ENCODE measurements at regions not wholly inside any gene's neighbourhood (a gene's known extent, or its start where the extent isn't known, plus 50 kb on each side); places are given as distances from the start of the nearest gene placed in this dataset.

DNA sequence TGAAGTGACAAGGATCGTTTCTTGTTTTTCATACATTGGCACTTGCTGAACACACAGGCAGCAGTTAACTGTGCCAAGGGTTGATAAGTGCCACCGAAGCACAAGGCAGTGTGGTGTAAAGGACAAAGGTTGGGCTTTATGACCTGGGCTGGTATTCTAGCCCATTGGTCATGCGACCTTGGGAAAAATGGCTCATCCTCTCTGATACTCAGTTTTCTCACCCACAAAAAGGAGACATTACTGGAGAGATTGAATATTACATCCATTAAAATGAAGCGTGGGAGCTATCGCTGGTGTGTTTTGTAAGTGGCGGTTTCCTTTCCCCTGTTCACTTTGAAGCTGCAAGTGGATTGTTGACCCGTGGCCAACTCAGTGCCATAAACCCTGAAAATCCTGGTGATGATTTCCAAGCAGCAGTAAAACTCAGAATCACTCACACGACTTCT lies 216.9 kb downstream of the HAPSTR1 start:
- no peak for DNase-seq

DNA sequence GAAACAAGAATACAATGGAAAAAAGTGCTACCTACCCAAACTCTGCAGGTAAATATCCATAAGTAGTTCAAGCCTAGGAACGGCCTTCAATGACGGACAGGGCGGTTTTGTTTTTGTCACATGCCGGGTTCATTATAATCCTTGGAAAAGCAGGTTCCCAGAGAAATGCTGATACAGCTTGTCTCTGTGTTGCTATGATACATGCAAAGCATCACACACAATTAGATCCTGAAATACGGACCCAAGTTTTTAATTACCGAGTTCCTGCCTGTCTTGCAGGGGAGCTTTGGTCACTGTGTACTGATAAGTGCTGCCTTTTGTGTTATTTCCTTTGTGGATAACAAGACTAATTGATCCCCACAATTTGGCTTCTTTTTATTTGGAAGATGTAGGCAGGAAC lies 217.4 kb downstream of the HAPSTR1 start:
- DNase-seq: no peak

GRCh38 chr16:9309844-9310243 lies 218.4 kb downstream of the HAPSTR1 start:
- no peak for DNase-seq

GRCh38 chr16:9311303-9311954 lies 220.0 kb downstream of the HAPSTR1 start:
- no peak for DNase-seq

- DNase-seq: no peak
Measured at GRCh38 chr16:9316008-9316407, 224.6 kb downstream of the HAPSTR1 start.

GRCh38 chr16:9316615-9317014 lies 225.2 kb downstream of the HAPSTR1 start:
- no peak for DNase-seq

DNA sequence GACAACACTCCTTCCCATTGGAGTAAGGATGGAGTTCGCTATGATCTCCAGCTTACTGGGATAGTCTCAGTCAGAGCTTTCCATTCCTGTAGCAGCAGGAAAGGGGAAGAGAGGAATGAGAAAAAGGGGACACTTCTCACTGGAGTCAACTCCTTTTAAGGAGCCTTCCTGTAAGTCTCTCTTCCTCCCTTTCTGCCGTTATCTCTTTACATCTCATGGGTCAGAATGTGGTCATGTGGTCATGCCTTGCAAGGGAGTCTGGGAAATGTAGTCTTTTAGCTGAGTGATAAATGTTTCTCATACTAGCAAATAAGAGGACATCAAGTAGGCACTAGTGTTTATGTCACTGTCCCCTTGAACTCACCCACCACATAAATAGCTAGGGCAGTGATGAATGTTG lies 227.3 kb downstream of the HAPSTR1 start:
- DNase-seq: no peak

- no peak for DNase-seq
Measured at GRCh38 chr16:9322769-9323168, 231.3 kb downstream of the HAPSTR1 start.

- no peak for DNase-seq
Measured at GRCh38 chr16:9323170-9323569, 231.7 kb downstream of the HAPSTR1 start.

DNA sequence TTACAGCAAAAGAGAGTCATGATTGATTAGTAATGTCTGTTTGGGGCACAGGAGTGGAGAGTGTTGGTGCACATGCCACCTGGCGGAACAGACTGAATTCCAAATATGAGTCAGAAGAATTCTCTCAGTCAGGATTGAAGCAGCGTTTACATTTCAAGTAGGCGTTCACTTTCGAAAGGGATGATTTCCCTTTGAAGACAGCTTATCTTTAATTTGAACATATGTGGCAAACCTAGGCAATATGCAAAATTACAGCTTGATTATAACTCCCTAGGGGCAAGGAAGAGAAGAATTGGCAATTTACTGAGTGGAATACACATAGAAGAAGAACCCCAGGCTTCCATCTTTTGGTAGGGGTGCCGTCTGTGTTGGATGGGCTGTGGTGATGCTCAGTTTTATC lies 235.8 kb downstream of the HAPSTR1 start:
- DNase-seq: no peak

- DNase-seq: no peak
Measured at GRCh38 chr16:9328411-9328810, 237.0 kb downstream of the HAPSTR1 start.

- DNase-seq: no peak
Measured at GRCh38 chr16:9330095-9330494, 238.7 kb downstream of the HAPSTR1 start.

DNA sequence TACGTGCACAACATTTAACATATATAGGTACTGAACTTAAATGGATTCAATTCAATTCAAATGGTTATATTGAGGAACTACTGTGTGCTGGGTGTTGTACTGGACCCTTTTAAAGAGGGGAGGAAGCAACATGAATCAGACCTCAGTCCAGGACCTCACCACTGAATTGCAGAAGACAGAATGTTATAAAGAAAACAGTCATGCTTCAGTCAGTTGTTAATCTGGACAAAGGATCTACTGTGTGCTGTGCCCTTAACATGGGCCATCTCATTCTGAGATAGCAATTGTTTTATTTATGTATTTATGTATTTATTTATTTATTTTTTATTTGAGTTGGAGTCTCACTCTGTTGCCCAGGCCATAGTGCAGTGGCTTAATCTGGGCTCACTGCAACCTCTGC lies 240.1 kb downstream of the HAPSTR1 start:
- DNase-seq: no peak

DNA sequence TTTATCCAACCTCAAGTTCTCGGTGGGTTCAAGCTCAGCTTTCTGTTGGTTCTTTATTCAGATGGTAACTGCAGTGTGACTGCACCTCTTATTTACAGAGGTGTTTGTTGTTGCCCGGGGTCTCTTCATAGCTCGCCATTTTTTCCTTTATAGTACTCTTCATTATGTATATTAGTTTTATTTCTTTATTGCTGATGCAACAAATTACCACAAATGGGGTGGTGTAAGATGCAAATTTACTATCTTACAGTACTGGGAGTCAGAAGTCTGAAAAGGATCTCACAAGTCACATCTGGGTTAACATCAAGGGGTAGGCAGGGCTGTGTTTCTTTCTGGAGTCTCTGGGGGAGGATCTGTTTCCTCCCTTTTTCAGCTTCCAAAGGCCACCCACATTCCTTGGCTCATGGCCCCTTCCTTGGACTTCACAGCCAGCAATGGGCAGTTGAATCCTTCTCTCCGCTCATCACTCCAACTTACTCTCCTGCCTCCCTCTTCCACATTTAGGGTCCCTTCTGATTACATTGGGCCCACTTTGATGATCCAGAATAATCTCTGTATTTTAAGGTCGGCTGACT lies 241.2 kb downstream of the HAPSTR1 start:
- DNase-seq: no peak

DNA sequence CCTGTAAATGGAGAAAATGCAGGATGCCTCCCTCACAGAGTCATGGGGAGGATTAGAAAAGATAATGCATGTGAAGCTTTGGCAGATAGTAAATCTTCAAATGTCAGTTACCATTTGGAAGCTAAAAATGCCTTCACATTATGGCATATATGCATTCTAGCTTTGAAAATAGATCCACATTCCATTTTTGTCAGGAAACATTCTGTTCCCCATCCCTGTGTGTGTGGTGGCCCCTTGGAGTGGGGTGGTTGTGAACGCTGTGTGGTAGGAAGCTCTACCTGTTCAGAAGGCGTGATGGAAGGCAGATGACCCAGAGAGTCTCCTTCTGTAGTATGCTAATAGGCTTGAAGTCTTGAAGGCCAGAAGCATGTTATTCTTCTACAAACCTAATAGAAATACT lies 242.0 kb downstream of the HAPSTR1 start:
- no peak for DNase-seq

DNA sequence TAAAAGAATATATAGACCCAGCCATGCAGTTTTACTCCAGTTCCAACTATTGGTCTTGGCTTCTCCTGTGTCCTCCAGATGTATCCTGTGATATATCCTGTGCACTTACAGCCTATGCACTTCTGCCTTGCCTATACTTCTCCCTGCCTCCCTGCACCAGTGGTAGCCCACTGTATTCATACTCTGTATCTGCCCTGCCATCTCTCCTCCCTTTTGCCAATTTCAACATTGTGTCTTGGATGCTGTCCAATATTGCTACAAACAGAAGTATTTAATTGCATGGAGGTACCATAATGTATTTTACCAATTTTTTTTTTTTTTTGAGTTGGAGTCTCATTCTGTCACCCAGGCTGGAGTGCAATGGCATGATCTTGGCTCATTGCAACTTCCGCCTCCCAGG lies 242.7 kb downstream of the HAPSTR1 start:
- DNase-seq: no peak

GRCh38 chr16:9337308-9338032 lies 246.0 kb downstream of the HAPSTR1 start:
- DNase-seq: no peak

GRCh38 chr16:9338068-9338467 lies 246.6 kb downstream of the HAPSTR1 start:
- no peak for DNase-seq

- no peak for DNase-seq
Measured at GRCh38 chr16:9338510-9338909, 247.1 kb downstream of the HAPSTR1 start.

DNA sequence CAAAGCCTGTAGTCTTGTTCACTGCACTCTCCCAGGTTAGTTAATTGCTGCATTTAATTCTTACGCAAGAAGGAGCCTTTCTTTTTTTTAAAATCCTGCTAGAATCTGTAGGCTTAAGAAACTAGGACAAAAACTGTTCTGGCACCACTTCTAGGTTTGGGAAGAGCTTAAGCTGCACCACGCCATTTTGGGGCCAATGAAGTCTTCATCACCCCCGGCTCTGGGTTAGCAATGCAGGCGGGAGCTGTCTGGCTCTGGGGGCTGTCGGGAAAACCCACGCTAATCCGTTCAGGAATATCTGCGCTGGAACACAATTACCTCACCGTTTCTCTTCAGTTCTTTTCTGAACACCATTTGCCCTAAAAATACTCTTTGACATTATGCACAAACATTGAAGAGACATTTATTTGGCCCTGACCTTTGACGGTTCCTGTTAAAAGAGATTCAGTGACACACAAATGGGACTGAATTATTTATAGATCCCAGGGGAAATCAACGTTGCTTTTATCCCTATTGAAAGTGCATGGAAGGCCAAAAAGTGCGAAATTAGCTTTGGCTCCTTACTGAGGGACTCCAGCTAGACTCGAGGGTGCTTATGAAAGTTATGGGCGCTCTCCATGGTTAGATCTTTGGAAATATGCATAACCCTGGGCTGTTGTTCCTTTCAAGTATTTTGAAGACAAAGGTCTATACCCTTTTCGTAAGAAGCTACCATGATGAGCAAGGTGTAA lies 249.2 kb downstream of the HAPSTR1 start:
- DNase-seq: no peak

- DNase-seq: no peak
Measured at GRCh38 chr16:9343276-9343675, 251.8 kb downstream of the HAPSTR1 start.

DNA sequence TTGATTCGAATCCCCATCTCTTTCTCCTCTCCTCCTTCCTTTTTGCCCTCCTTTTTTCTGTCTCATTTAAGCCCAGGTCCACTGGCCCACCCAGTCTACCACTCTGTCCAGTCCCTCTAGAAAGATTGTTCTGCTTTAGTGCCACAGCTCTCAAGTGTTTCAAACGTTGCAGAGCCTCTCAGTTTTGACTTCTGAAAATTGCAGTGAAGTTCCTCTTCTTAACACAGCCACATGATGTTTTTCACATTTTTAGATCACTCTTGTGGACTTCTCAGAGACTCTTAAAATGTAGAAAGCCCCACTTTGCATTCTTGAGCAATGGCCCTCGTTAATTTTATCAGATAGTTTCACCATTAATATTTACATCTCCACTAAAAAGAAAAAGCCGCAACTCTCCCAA lies 253.1 kb downstream of the HAPSTR1 start:
- no peak for DNase-seq

- DNase-seq: no peak
Measured at GRCh38 chr16:9345046-9345445, 253.6 kb downstream of the HAPSTR1 start.

DNA sequence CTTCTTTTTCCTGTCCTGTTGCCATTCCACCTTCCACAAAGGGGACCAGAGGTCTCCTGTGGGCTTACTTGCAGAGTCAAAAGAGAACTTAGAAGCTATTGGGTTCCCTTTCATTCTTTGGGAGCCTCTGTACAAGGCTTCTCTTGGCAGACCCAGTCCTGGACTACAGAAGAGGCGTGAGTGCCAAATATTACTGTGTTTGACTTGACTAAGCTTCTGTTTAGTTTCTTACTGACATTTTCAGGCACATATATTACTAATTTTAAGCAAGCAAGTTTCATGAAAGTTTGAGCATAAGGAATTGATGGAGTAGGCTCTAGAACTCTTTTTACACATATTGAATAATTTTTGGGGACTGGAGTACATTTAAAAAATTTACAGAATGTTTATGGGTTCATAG lies 254.4 kb downstream of the HAPSTR1 start:
- no peak for DNase-seq

Measured in NCI-H2107 (cell line).